ENCODE measurements at regions not wholly inside any gene's neighbourhood (a gene's known extent, or its start where the extent isn't known, plus 50 kb on each side); places are given as distances from the start of the nearest gene placed in this dataset.

- TF ChIP-seq CTCF (IDR thresholded peaks at IDR 0.05; ENCODE audit: insufficient read depth, low read depth, low read length) = no peak
- no peak for TF ChIP-seq EZH2 (IDR thresholded peaks at IDR 0.05; ENCODE audit: insufficient read depth, low read length)
Observed at GRCh38 chr12:130043685-130044406, 118.4 kb upstream of the FZD10 start.
